HEK293 (cell line): ENCODE measurements at regions not wholly inside any gene's neighbourhood (a gene's known extent, or its start where the extent isn't known, plus 50 kb on each side); places are given as distances from the start of the nearest gene placed in this dataset.

Source experiments
- CTCF ChIA-PET: fragments of 350-600 bp; formaldehyde crosslinking; extraction: SDS; loops from one replicate; lab custom pipeline; 2021; ENCODE audit warnings: antibody characterized with exemption; lab: Yijun Ruan, JAX
- POLR2A ChIA-PET: fragments of 300-600 bp; formaldehyde crosslinking; extraction: SDS; loops from one replicate; lab custom pipeline; 2020; ENCODE audit warnings: antibody characterized with exemption, inconsistent platforms; lab: Yijun Ruan, JAX
- H3K27ac ChIP-seq: fragments of 200-500 bp; sonication (Bioruptor generic); 2 replicates; pipeline ENCODE4 v1.5.1; 2014; ENCODE audit warnings: low read depth, low read length, control low read depth, inconsistent platforms; ENCODE audit errors: extremely low read depth
- H3K36me3 ChIP-seq, 2 experiments: fragments of 200-500 bp in 1 of 2; sonication (Bioruptor generic) in 1 of 2; 1 replicate in 1 of 2; 2 replicates in 1 of 2; pipeline ENCODE4 v1.5.1; 2014 to 2017; ENCODE audit warnings: inconsistent platforms in 2 of 2, low read length in 2 of 2; ENCODE audit not compliant: control insufficient read depth in 2 of 2, insufficient read depth in 1 of 2
- H3K4me1 ChIP-seq: fragments of 200-500 bp; sonication (Bioruptor generic); 2 replicates; pipeline ENCODE4 v1.5.1; 2014; ENCODE audit warnings: mild to moderate bottlenecking, low read length, inconsistent platforms; ENCODE audit not compliant: control insufficient read depth, insufficient read depth
- H3K4me3 ChIP-seq: 2 replicates; pipeline ENCODE4 v1.5.1; 2011; ENCODE audit warnings: low read depth, mild to moderate bottlenecking, control low read depth, low read length, moderate library complexity
- H3K9me3 ChIP-seq: fragments of 200-500 bp; sonication (Bioruptor generic); 2 replicates; pipeline ENCODE4 v1.5.1; 2014; ENCODE audit warnings: low read depth, low read length, inconsistent platforms; ENCODE audit not compliant: control insufficient read depth, insufficient read depth
- BCL11B ChIP-seq: fragments of 450-650 bp; formaldehyde crosslinking; IDR thresholded peaks from 2 replicates; pipeline ENCODE4 v1.5.1; 2016; ENCODE audit warnings: low read depth, missing biosample characterization, missing genetic modification characterization
- GLI4 ChIP-seq: fragments of 450-650 bp; formaldehyde crosslinking; IDR thresholded peaks from 2 replicates; pipeline ENCODE4 v1.5.1; 2016; ENCODE audit warnings: missing biosample characterization, missing genetic modification characterization
- KLF10 ChIP-seq: fragments of 450-650 bp; IDR thresholded peaks from 2 replicates; pipeline ENCODE4 v1.5.1; 2018; ENCODE audit warnings: missing biosample characterization, mild to moderate bottlenecking, missing genetic modification characterization
- KLF8 ChIP-seq: fragments of 450-650 bp; formaldehyde crosslinking; IDR thresholded peaks from 2 replicates; pipeline ENCODE4 v1.5.1; 2016; ENCODE audit warnings: missing biosample characterization, missing genetic modification characterization
- KLF9 ChIP-seq: fragments of 450-650 bp; formaldehyde crosslinking; IDR thresholded peaks from 2 replicates; pipeline ENCODE4 v1.5.1; 2016; ENCODE audit warnings: missing biosample characterization, missing genetic modification characterization, low read depth
- SALL2 ChIP-seq: fragments of 450-650 bp; formaldehyde crosslinking; IDR thresholded peaks from 2 replicates; pipeline ENCODE4 v1.5.0; 2017; ENCODE audit warnings: missing biosample characterization, mild to moderate bottlenecking, missing genetic modification characterization, borderline replicate concordance
- TCF7L2 ChIP-seq: IDR thresholded peaks from 2 replicates; pipeline ENCODE4 v1.6.1; 2011; ENCODE audit warnings: low read depth, mild to moderate bottlenecking, inconsistent platforms, low read length, moderate library complexity, borderline replicate concordance
- WT1 ChIP-seq: fragments of 450-650 bp; formaldehyde crosslinking; IDR thresholded peaks from 2 replicates; pipeline ENCODE4 v1.5.1; 2016; ENCODE audit warnings: missing biosample characterization, missing genetic modification characterization
- ZBTB6 ChIP-seq: fragments of 450-650 bp; formaldehyde crosslinking; IDR thresholded peaks from 2 replicates; pipeline ENCODE4 v1.5.1; 2017; ENCODE audit warnings: missing biosample characterization, missing genetic modification characterization
- ZFP69B ChIP-seq: fragments of 450-650 bp; formaldehyde crosslinking; IDR thresholded peaks from 2 replicates; pipeline ENCODE4 v1.5.1; 2016; ENCODE audit warnings: missing biosample characterization, missing genetic modification characterization
- ZNF10 ChIP-seq: fragments of 450-650 bp; formaldehyde crosslinking; IDR thresholded peaks from 2 replicates; pipeline ENCODE4 v1.5.1; 2017; ENCODE audit warnings: missing biosample characterization, missing genetic modification characterization
- ZNF19 ChIP-seq: fragments of 450-650 bp; formaldehyde crosslinking; IDR thresholded peaks from 2 replicates; pipeline ENCODE4; 2016; ENCODE audit warnings: missing biosample characterization, missing genetic modification characterization, low read depth
- ZNF214 ChIP-seq: fragments of 450-650 bp; formaldehyde crosslinking; IDR thresholded peaks from 2 replicates; pipeline ENCODE4 v1.5.1; 2017; ENCODE audit warnings: missing biosample characterization, mild to moderate bottlenecking, missing genetic modification characterization, borderline replicate concordance
- ZNF274 ChIP-seq, 2 experiments: fragments of 200-500 bp in 1 of 2; fragments of 450-650 bp in 1 of 2; sonication (Bioruptor generic) in 1 of 2; formaldehyde crosslinking in 1 of 2; IDR thresholded peaks; 2 replicates each; pipeline versions ENCODE4 v1.5.1 to v1.6.1; 2014 to 2016; ENCODE audit warnings: borderline replicate concordance in 1 of 2, inconsistent platforms in 1 of 2, low read length in 1 of 2, missing biosample characterization in 1 of 2, missing genetic modification characterization in 1 of 2
- ZNF311 ChIP-seq: fragments of 450-650 bp; formaldehyde crosslinking; IDR thresholded peaks from 2 replicates; pipeline ENCODE4 v1.5.1; 2017; ENCODE audit warnings: missing biosample characterization, missing genetic modification characterization, borderline replicate concordance
- ZNF335 ChIP-seq: fragments of 450-650 bp; formaldehyde crosslinking; conservative IDR thresholded peaks from 2 replicates; pipeline ENCODE4 v1.5.1; 2016; ENCODE audit warnings: missing biosample characterization, missing genetic modification characterization
- ZNF623 ChIP-seq: fragments of 450-650 bp; formaldehyde crosslinking; IDR thresholded peaks from 2 replicates; pipeline ENCODE4 v1.5.1; 2016; ENCODE audit warnings: missing biosample characterization, missing genetic modification characterization
- ZNF639 ChIP-seq: fragments of 450-650 bp; formaldehyde crosslinking; IDR thresholded peaks from 2 replicates; pipeline ENCODE4 v1.5.1; 2016; ENCODE audit warnings: missing biosample characterization, missing genetic modification characterization
- ZNF701 ChIP-seq: fragments of 450-650 bp; formaldehyde crosslinking; IDR thresholded peaks from 2 replicates; pipeline ENCODE4 v1.5.1; 2016; ENCODE audit warnings: missing biosample characterization, missing genetic modification characterization
- ZNF776 ChIP-seq: fragments of 450-650 bp; formaldehyde crosslinking; IDR thresholded peaks from 2 replicates; pipeline ENCODE4 v1.5.0; 2017; ENCODE audit warnings: missing biosample characterization, missing genetic modification characterization, borderline replicate concordance
- ZNF777 ChIP-seq: fragments of 450-650 bp; formaldehyde crosslinking; IDR thresholded peaks from 2 replicates; pipeline ENCODE4 v1.5.1; 2017; ENCODE audit warnings: missing biosample characterization, missing genetic modification characterization, borderline replicate concordance
- ZNF837 ChIP-seq: fragments of 450-650 bp; formaldehyde crosslinking; IDR thresholded peaks from 2 replicates; pipeline ENCODE4 v1.5.1; 2016; ENCODE audit warnings: missing biosample characterization, missing genetic modification characterization
- ZSCAN30 ChIP-seq: fragments of 450-650 bp; IDR thresholded peaks from 2 replicates; pipeline ENCODE4 v1.5.1; 2018; ENCODE audit warnings: missing biosample characterization, mild to moderate bottlenecking, missing genetic modification characterization, moderate library complexity
- ZSCAN5A ChIP-seq: fragments of 450-650 bp; formaldehyde crosslinking; IDR thresholded peaks from 2 replicates; pipeline ENCODE4 v1.5.1; 2016; ENCODE audit warnings: missing biosample characterization, missing genetic modification characterization
- TF ChIP-seq, protein P1 (sequence below): fragments of 450-650 bp; formaldehyde crosslinking; IDR thresholded peaks from 2 replicates; pipeline ENCODE4 v1.5.1; 2017; ENCODE audit warnings: missing biosample characterization, missing genetic modification characterization

DNA sequence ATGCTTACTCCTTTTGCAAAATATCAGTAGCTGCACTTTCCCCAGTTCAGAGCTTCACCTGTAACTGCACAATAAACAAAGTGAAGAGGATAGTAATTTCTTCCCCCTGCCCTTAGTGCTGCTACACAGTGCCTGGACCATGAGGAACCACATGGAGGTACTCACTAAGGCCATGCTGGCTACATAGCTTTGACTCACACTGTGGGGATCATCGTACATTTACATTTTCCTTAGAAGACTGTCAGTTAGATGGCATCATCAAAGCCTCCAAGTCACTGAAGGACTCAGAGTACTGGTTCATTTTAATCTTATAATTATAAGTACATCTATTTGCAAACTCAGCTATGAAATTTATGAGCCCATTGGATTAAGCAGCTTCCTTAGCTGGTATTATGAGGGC lies 1416.5 kb upstream of the CELF4 start:
- Histone ChIP-seq H3K27ac (no peak overlapping the region), H3K4me1 (no peaks in the 10 kb centered on the region), H3K9me3 (no peaks in the 10 kb centered on the region), H3K36me3 (no peaks in the 10 kb centered on the region), H3K4me3 (no peak overlapping the region)
- POLR2A ChIA-PET: no interaction called here
- CTCF ChIA-PET: no interaction called here
- no peak for TF ChIP-seq ZFP69B (tag by site-specific recombination)
- TF ChIP-seq ZNF274 (IDR thresholded peaks at IDR 0.05; ENCODE audit: low read length): no peak
- TF ChIP-seq ZNF274 (tag by site-specific recombination; IDR thresholded peaks at IDR 0.05; ENCODE audit: borderline replicate concordance): no peak
- no peak for TF ChIP-seq ZNF311 (tag by site-specific recombination)
- TF ChIP-seq KLF9 (tag by site-specific recombination): no peak
- TF ChIP-seq ZBTB6: no peak
- TF ChIP-seq, protein P1, sequence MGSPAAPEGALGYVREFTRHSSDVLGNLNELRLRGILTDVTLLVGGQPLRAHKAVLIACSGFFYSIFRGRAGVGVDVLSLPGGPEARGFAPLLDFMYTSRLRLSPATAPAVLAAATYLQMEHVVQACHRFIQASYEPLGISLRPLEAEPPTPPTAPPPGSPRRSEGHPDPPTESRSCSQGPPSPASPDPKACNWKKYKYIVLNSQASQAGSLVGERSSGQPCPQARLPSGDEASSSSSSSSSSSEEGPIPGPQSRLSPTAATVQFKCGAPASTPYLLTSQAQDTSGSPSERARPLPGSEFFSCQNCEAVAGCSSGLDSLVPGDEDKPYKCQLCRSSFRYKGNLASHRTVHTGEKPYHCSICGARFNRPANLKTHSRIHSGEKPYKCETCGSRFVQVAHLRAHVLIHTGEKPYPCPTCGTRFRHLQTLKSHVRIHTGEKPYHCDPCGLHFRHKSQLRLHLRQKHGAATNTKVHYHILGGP (tag by site-specific recombination): no peak
- TF ChIP-seq ZSCAN30 (tag by site-specific recombination): no peak
- no peak for TF ChIP-seq ZNF335 (tag by site-specific recombination)
- TF ChIP-seq ZNF10 (tag by site-specific recombination): no peak

GRCh38 chr18:38981389-38981788 lies 1415.8 kb upstream of the CELF4 start:
- ChIA-PET CTCF (no interaction called here), POLR2A (no interaction called here)
- Histone ChIP-seq H3K9me3 (no peaks in the 10 kb centered on the region), H3K4me1 (no peaks in the 10 kb centered on the region), H3K36me3 (no peaks in the 10 kb centered on the region), H3K27ac (no peak overlapping the region), H3K4me3 (no peak overlapping the region)
- TF ChIP-seq GLI4: no peak
- TF ChIP-seq ZNF19 (tag by site-specific recombination): no peak
- no peak for TF ChIP-seq WT1 (tag by site-specific recombination)
- no peak for TF ChIP-seq ZNF639 (tag by site-specific recombination)
- TF ChIP-seq ZNF776 (tag by site-specific recombination): no peak
- no peak for TF ChIP-seq ZNF777 (tag by site-specific recombination)
- no peak for TF ChIP-seq ZNF214 (tag by site-specific recombination)
- no peak for TF ChIP-seq ZSCAN5A (tag by site-specific recombination)
- no peak for TF ChIP-seq BCL11B (tag by site-specific recombination)
- TF ChIP-seq KLF10 (tag by site-specific recombination): no peak
- TF ChIP-seq TCF7L2: no peak
- no peak for TF ChIP-seq ZNF701 (tag by site-specific recombination)
- TF ChIP-seq ZNF274 (IDR thresholded peaks at IDR 0.05; ENCODE audit: low read length): no peak
- no peak for TF ChIP-seq ZNF274 (tag by site-specific recombination; IDR thresholded peaks at IDR 0.05; ENCODE audit: borderline replicate concordance)
- no peak for TF ChIP-seq SALL2 (tag by site-specific recombination)
- TF ChIP-seq ZNF623 (tag by site-specific recombination): no peak
- no peak for TF ChIP-seq KLF8 (tag by site-specific recombination)
- no peak for TF ChIP-seq ZNF837 (tag by site-specific recombination)
